ENCODE measurements at regions not wholly inside any gene's neighbourhood (a gene's known extent, or its start where the extent isn't known, plus 50 kb on each side); places are given as distances from the start of the nearest gene placed in this dataset.
"Not testable (repeated sequence)": the region's sequence is repeated elsewhere in the genome, so short reads cannot be mapped to it uniquely, and the experiment has no call there.

DNA sequence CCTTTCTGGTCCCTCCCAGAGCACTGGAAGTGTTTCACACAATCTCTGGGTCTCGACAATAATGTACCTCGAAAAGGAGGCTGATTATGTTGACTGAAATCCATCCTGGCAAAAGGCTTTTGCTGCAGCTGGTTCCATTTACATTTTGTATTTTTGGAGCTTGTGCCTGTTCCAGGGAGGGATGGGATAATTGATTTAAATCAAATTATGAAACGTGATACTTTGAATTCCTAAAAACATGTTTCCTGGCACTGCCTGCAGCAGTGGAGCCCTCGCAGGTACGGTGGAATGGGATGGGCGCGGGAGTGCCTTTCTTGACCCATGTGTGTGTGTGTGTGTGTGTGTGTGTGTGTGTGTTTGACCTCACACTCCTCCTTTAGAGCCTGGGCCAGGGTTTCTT, 455.5 kb upstream of the MEIS1 start:
- Mint-ChIP-seq H3K36me3 (no peaks in the 10 kb centered on the region), H3K27me3 (no peaks in the 10 kb centered on the region), H3K4me3 (no peak overlapping the region), H3K27ac (no peak overlapping the region), H3K9me3 (peaks cover 0 to 9% (median 6%) of the 10 kb centered on the region in 8 donors), H3K4me1 (no peaks in the 10 kb centered on the region)
- no peak for DNase-seq
- Histone ChIP-seq H3K9me3 (ENCODE audit: control insufficient read depth in 1 of 2, low read length in 2 of 2) (no peaks in the 10 kb centered on the region), H3K27ac (ENCODE audit: low read depth, low read length) (no peak overlapping the region), H3K27me3 (ENCODE audit: insufficient read depth, low read length) (no peaks in the 10 kb centered on the region), H3K4me3 (ENCODE audit: low read length in 2 of 2) (no peak overlapping the region), H3K36me3 (ENCODE audit: insufficient read depth, low read length) (no peaks in the 10 kb centered on the region), H3K4me1 (ENCODE audit: insufficient read depth, low read length) (no peaks in the 10 kb centered on the region)
- intact Hi-C loops (cut with micrococcal nuclease): no loop called here
- POLR2A ChIA-PET (ENCODE audit: partially characterized antibody): no interaction called here
- CTCF ChIA-PET (ENCODE audit: partially characterized antibody): no interaction called here

DNA sequence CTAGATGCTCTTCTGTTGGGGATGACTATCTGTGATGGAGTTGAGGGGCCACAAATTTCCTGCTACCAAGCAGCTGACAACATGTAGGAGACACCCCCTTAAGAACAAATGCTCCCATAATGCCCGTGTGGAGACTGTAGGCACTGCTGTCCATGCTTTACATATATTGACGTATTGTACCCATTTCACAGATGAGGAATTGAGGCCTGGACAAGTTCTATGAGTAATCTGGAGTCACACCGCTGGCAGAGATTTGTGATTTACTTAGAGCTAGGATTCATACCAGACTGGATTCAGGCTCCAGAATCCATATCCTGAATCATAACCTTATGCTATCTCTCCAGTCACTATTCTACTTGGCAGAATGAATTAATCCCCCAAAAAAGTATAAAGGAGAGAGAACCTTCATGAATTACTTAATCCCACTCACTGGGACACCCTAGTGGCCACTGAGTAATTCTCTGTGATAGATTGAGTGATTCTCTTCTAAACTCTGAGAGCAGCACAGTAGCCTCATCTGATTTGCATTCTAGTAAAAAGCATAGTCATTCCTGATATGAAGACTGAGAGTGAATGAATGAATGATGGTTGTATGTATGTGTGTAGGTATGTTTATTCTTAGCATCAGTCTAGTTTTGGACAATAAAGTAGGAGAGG, 460.7 kb upstream of the MEIS1 start:
- H3K27ac Mint-ChIP-seq: no peak overlapping the region
- Histone ChIP-seq H3K27ac (ENCODE audit: low read depth, low read length) (no peak overlapping the region), H3K27me3 (ENCODE audit: insufficient read depth, low read length) (peaks cover 5% of the 10 kb centered on the region), H3K36me3 (ENCODE audit: insufficient read depth, low read length) (no peaks in the 10 kb centered on the region), H3K4me3 (ENCODE audit: low read length in 2 of 2) (no peak overlapping the region), H3K9me3 (ENCODE audit: control insufficient read depth in 1 of 2, low read length in 2 of 2) (no peaks in the 10 kb centered on the region), H3K4me1 (ENCODE audit: insufficient read depth, low read length) (no peaks in the 10 kb centered on the region)
- ChIA-PET CTCF (ENCODE audit: partially characterized antibody) (no interaction called here), POLR2A (ENCODE audit: partially characterized antibody) (no interaction called here)
- H3K27me3 Mint-ChIP-seq: no peaks in the 10 kb centered on the region
- DNase-seq: no peak
- intact Hi-C loops (cut with micrococcal nuclease): no loop called here
- H3K4me1 Mint-ChIP-seq: no peaks in the 10 kb centered on the region
- no peak overlapping the region for H3K4me3 Mint-ChIP-seq
- no peaks in the 10 kb centered on the region for H3K36me3 Mint-ChIP-seq
- H3K9me3 Mint-ChIP-seq: peaks cover 0 to 5% (median 0%) of the 10 kb centered on the region in 8 donors

- CTCF ChIA-PET (ENCODE audit: partially characterized antibody): no interaction called here
- H3K9me3 Mint-ChIP-seq: peaks cover 0 to 10% (median 0%) of the 10 kb centered on the region in 8 donors
Measured at GRCh38 chr2:65969161-65969560, 465.8 kb upstream of the MEIS1 start.

GRCh38 chr2:65963303-65963702, 471.6 kb upstream of the MEIS1 start:
- POLR2A ChIA-PET (ENCODE audit: partially characterized antibody); H3K4me3 Mint-ChIP-seq; CTCF ChIA-PET (ENCODE audit: partially characterized antibody); H3K36me3 Mint-ChIP-seq; H3K4me1 ChIP-seq (ENCODE audit: insufficient read depth, low read length); H3K36me3 ChIP-seq (ENCODE audit: insufficient read depth, low read length); H3K27me3 ChIP-seq (ENCODE audit: insufficient read depth, low read length); H3K27ac Mint-ChIP-seq; DNase-seq; H3K27ac ChIP-seq (ENCODE audit: low read depth, low read length); H3K4me3 ChIP-seq (ENCODE audit: low read length in 2 of 2); H3K9me3 ChIP-seq (ENCODE audit: control insufficient read depth in 1 of 2, low read length in 2 of 2); H3K27me3 Mint-ChIP-seq; intact Hi-C loops (cut with micrococcal nuclease); H3K4me1 Mint-ChIP-seq: not testable (repeated sequence)
- H3K9me3 Mint-ChIP-seq: peaks cover 0 to 19% (median 4%) of the 10 kb centered on the region in 8 donors

More at GRCh38 chr2:65969161-65969560, 465.8 kb upstream of the MEIS1 start:
- no peaks in the 10 kb centered on the region for H3K36me3 Mint-ChIP-seq
- no peaks in the 10 kb centered on the region for H3K9me3 ChIP-seq (ENCODE audit: control insufficient read depth in 1 of 2, low read length in 2 of 2)
- no peak overlapping the region for H3K4me3 ChIP-seq (ENCODE audit: low read length in 2 of 2)
- no peaks in the 10 kb centered on the region for H3K36me3 ChIP-seq (ENCODE audit: insufficient read depth, low read length)
- H3K27ac ChIP-seq (ENCODE audit: low read depth, low read length): no peak overlapping the region
- POLR2A ChIA-PET (ENCODE audit: partially characterized antibody): no interaction called here
- peaks cover 0 to 2% of the 10 kb centered on the region in 2 donors for H3K27me3 Mint-ChIP-seq
- no peaks in the 10 kb centered on the region for H3K4me1 ChIP-seq (ENCODE audit: insufficient read depth, low read length)
- no peak for DNase-seq
- H3K4me1 Mint-ChIP-seq: no peaks in the 10 kb centered on the region
- intact Hi-C loops (cut with micrococcal nuclease): no loop called here
- no peak overlapping the region for H3K4me3 Mint-ChIP-seq
- H3K27me3 ChIP-seq (ENCODE audit: insufficient read depth, low read length): peaks cover 5% of the 10 kb centered on the region
- no peak overlapping the region for H3K27ac Mint-ChIP-seq

GRCh38 chr2:65960953-65961352, 474.0 kb upstream of the MEIS1 start:
- Mint-ChIP-seq H3K36me3 (no peaks in the 10 kb centered on the region), H3K27ac (no peak overlapping the region), H3K27me3 (no peaks in the 10 kb centered on the region), H3K9me3 (peaks cover 0 to 12% (median 7%) of the 10 kb centered on the region in 8 donors), H3K4me3 (no peak overlapping the region), H3K4me1 (no peaks in the 10 kb centered on the region)
- Histone ChIP-seq H3K27ac (ENCODE audit: low read depth, low read length) (no peak overlapping the region), H3K27me3 (ENCODE audit: insufficient read depth, low read length) (no peaks in the 10 kb centered on the region), H3K4me3 (ENCODE audit: low read length in 2 of 2) (no peak overlapping the region), H3K36me3 (ENCODE audit: insufficient read depth, low read length) (no peaks in the 10 kb centered on the region), H3K9me3 (ENCODE audit: control insufficient read depth in 1 of 2, low read length in 2 of 2) (no peaks in the 10 kb centered on the region), H3K4me1 (ENCODE audit: insufficient read depth, low read length) (no peaks in the 10 kb centered on the region)
- intact Hi-C loops (cut with micrococcal nuclease): no loop called here
- ChIA-PET CTCF (ENCODE audit: partially characterized antibody) (no interaction called here), POLR2A (ENCODE audit: partially characterized antibody) (no interaction called here)
- DNase-seq: no peak

DNA sequence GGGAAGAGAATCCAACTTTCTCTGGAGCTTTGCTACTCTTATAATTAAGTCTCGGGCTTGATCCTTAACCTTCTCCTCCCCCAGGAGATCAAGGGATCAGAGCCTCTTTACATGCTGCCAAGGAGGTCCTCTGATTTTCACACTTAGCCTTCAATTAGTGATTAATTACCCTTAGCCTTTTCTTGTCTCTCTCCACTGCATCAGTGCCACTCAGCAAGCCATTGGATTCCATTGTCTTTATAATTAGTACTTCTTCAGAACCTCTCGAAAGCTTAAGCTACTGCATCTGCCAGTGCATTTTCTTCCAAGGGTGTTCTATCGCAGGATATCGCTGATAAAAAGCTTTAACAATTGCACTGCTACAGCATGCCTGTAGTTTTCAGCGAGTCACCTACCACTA, 477.0 kb upstream of the MEIS1 start:
- H3K36me3 Mint-ChIP-seq: no peaks in the 10 kb centered on the region
- H3K27ac ChIP-seq (ENCODE audit: low read depth, low read length): no peak overlapping the region
- no peaks in the 10 kb centered on the region for H3K36me3 ChIP-seq (ENCODE audit: insufficient read depth, low read length)
- no peaks in the 10 kb centered on the region for H3K4me1 Mint-ChIP-seq
- no peak for DNase-seq
- intact Hi-C loops (cut with micrococcal nuclease): no loop called here
- H3K4me1 ChIP-seq (ENCODE audit: insufficient read depth, low read length): no peaks in the 10 kb centered on the region
- H3K4me3 ChIP-seq (ENCODE audit: low read length in 2 of 2): no peak overlapping the region
- H3K4me3 Mint-ChIP-seq: no peak overlapping the region
- H3K9me3 ChIP-seq (ENCODE audit: control insufficient read depth in 1 of 2, low read length in 2 of 2): no peaks in the 10 kb centered on the region
- no peak overlapping the region for H3K27ac Mint-ChIP-seq
- CTCF ChIA-PET (ENCODE audit: partially characterized antibody): no interaction called here
- peaks cover 0 to 10% (median 8%) of the 10 kb centered on the region in 8 donors for H3K9me3 Mint-ChIP-seq
- H3K27me3 Mint-ChIP-seq: no peaks in the 10 kb centered on the region
- no peaks in the 10 kb centered on the region for H3K27me3 ChIP-seq (ENCODE audit: insufficient read depth, low read length)
- POLR2A ChIA-PET (ENCODE audit: partially characterized antibody): no interaction called here

- no peak overlapping the region for H3K27ac Mint-ChIP-seq
- H3K4me1 Mint-ChIP-seq: no peaks in the 10 kb centered on the region
- Histone ChIP-seq H3K27me3 (ENCODE audit: insufficient read depth, low read length) (no peaks in the 10 kb centered on the region), H3K36me3 (ENCODE audit: insufficient read depth, low read length) (no peaks in the 10 kb centered on the region), H3K4me1 (ENCODE audit: insufficient read depth, low read length) (no peaks in the 10 kb centered on the region), H3K9me3 (ENCODE audit: control insufficient read depth in 1 of 2, low read length in 2 of 2) (no peaks in the 10 kb centered on the region), H3K4me3 (ENCODE audit: low read length in 2 of 2) (no peak overlapping the region), H3K27ac (ENCODE audit: low read depth, low read length) (no peak overlapping the region)
- no peaks in the 10 kb centered on the region for H3K27me3 Mint-ChIP-seq
- ChIA-PET CTCF (ENCODE audit: partially characterized antibody) (no interaction called here), POLR2A (ENCODE audit: partially characterized antibody) (no interaction called here)
- no peaks in the 10 kb centered on the region for H3K36me3 Mint-ChIP-seq
- peaks cover 0 to 10% (median 4%) of the 10 kb centered on the region in 8 donors for H3K9me3 Mint-ChIP-seq
- no peak overlapping the region for H3K4me3 Mint-ChIP-seq
- intact Hi-C loops (cut with micrococcal nuclease): no loop called here
- no peak for DNase-seq
Measured at GRCh38 chr2:65957454-65957853, 477.5 kb upstream of the MEIS1 start.

GRCh38 chr2:65955259-65955658, 479.7 kb upstream of the MEIS1 start:
- CTCF ChIA-PET (ENCODE audit: partially characterized antibody): no interaction called here
- no peak overlapping the region for H3K27ac ChIP-seq (ENCODE audit: low read depth, low read length)
- no peaks in the 10 kb centered on the region for H3K4me1 ChIP-seq (ENCODE audit: insufficient read depth, low read length)
- no peaks in the 10 kb centered on the region for H3K27me3 ChIP-seq (ENCODE audit: insufficient read depth, low read length)
- H3K27me3 Mint-ChIP-seq: no peaks in the 10 kb centered on the region
- H3K27ac Mint-ChIP-seq: no peak overlapping the region
- no peaks in the 10 kb centered on the region for H3K9me3 ChIP-seq (ENCODE audit: control insufficient read depth in 1 of 2, low read length in 2 of 2)
- no peak overlapping the region for H3K4me3 Mint-ChIP-seq
- no peaks in the 10 kb centered on the region for H3K36me3 ChIP-seq (ENCODE audit: insufficient read depth, low read length)
- intact Hi-C loops (cut with micrococcal nuclease): no loop called here
- no peak for DNase-seq
- no peaks in the 10 kb centered on the region for H3K36me3 Mint-ChIP-seq
- POLR2A ChIA-PET (ENCODE audit: partially characterized antibody): no interaction called here
- no peaks in the 10 kb centered on the region for H3K4me1 Mint-ChIP-seq
- peaks cover 0 to 10% (median 1%) of the 10 kb centered on the region in 8 donors for H3K9me3 Mint-ChIP-seq
- no peak overlapping the region for H3K4me3 ChIP-seq (ENCODE audit: low read length in 2 of 2)

All from CD4-positive, alpha-beta memory T cell (primary cell).